ENCODE measurements at regions not wholly inside any gene's neighbourhood (a gene's known extent, or its start where the extent isn't known, plus 50 kb on each side); places are given as distances from the start of the nearest gene placed in this dataset.
"Not testable (repeated sequence)": the region's sequence is repeated elsewhere in the genome, so short reads cannot be mapped to it uniquely, and the experiment has no call there.

DNA sequence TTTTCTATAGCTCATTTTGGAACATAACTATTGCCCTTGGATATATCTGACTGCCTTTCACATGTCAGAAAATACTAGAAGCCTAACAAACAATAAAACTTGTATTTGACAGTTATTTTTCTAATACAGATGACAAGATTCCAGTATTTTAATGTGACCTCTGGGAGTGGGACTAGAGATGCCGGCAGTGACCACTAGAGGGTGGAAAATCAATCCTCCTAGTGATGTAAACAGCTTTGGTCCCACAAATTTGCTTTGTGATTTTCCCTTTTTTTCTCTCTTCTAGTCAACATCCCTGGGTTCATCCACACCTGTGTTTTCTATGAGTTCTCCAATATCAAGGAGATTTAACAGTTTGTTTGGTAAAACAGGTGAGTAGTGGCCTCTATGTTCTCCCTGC, 615.1 kb downstream of the SPATA31A6 start:
- H3K36me3 ChIP-seq; H3K9me3 ChIP-seq; DNase-seq; intact Hi-C loops (cut with DNase I; ENCODE audit: low total_unique reads); H3K27ac ChIP-seq; H3K27me3 ChIP-seq (replicated peaks in 1 of 7); H3K4me3 ChIP-seq; H3K4me1 ChIP-seq: not testable (repeated sequence)
- TF ChIP-seq, protein P1, sequence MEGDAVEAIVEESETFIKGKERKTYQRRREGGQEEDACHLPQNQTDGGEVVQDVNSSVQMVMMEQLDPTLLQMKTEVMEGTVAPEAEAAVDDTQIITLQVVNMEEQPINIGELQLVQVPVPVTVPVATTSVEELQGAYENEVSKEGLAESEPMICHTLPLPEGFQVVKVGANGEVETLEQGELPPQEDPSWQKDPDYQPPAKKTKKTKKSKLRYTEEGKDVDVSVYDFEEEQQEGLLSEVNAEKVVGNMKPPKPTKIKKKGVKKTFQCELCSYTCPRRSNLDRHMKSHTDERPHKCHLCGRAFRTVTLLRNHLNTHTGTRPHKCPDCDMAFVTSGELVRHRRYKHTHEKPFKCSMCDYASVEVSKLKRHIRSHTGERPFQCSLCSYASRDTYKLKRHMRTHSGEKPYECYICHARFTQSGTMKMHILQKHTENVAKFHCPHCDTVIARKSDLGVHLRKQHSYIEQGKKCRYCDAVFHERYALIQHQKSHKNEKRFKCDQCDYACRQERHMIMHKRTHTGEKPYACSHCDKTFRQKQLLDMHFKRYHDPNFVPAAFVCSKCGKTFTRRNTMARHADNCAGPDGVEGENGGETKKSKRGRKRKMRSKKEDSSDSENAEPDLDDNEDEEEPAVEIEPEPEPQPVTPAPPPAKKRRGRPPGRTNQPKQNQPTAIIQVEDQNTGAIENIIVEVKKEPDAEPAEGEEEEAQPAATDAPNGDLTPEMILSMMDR (IDR thresholded peaks at IDR 0.05 in 8 of 11, conservative IDR thresholded peaks at IDR 0.05 in 3 of 11) = peak in 2 of 11 experiments; percentile 30
- WGBS, 5 donors = 3 to 15% (median 13%) methylated on average over 1 of the region's 1 CpG

- intact Hi-C loops (cut with DNase I; ENCODE audit: low total_unique reads); DNase-seq; H3K9me3 ChIP-seq; H3K27ac ChIP-seq; H3K4me1 ChIP-seq; H3K27me3 ChIP-seq (replicated peaks in 1 of 7); H3K36me3 ChIP-seq; H3K4me3 ChIP-seq: not testable (repeated sequence)
- 50 to 77% (median 61%) methylated on average over 4 of the region's 4 CpGs for WGBS, 5 donors
Observed at GRCh38 chr9:42802716-42803115, 619.3 kb downstream of the SPATA31A6 start.

DNA sequence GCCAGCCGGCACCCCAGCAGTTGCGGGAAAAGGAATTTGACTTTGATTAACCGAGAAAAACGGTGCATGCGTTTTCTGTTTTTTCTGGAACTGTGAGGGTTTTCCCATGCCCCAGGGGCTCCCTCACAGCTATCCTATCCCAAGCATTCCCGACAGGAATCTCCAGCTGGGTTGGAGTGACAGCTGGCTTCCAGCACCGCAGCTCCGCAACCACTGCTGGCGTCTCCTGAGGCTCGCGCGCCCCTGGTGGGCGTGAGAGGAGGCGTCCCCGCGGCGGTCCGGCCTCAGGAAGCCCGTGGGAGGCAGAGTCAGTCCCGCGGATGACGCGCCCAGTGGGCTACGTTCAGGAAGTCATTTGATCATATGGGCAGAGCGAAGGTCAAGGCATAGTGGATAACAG, 623.2 kb downstream of the SPATA31A6 start:
- intact Hi-C loops (cut with DNase I; ENCODE audit: low total_unique reads); DNase-seq; H3K27ac ChIP-seq: not testable (repeated sequence)

GRCh38 chr9:42821468-42821867, 638.0 kb downstream of the SPATA31A6 start:
- H3K4me3 ChIP-seq; intact Hi-C loops (cut with DNase I; ENCODE audit: low total_unique reads); H3K27me3 ChIP-seq (replicated peaks in 1 of 7); DNase-seq; H3K9me3 ChIP-seq; H3K27ac ChIP-seq; H3K36me3 ChIP-seq; H3K4me1 ChIP-seq: not testable (repeated sequence)
- WGBS, 5 donors = 40 to 94% (median 75%) methylated on average over 1 of the region's 1 CpG; no CpG with 5 or more reads in 1 of the 5 donors

More for the DNA sequence above, 623.2 kb downstream of the SPATA31A6 start:
- H3K4me1 ChIP-seq; H3K4me3 ChIP-seq; H3K36me3 ChIP-seq; H3K9me3 ChIP-seq; H3K27me3 ChIP-seq (replicated peaks in 1 of 7): not testable (repeated sequence)
- TF ChIP-seq, protein P1 (IDR thresholded peaks at IDR 0.05 in 8 of 11, conservative IDR thresholded peaks at IDR 0.05 in 3 of 11) = peak in 3 of 11 experiments; percentile 17 to 32 (median 22)
- 22 to 44% (median 43%) methylated on average over 14 to 21 of the region's 25 CpGs for WGBS, 5 donors

GRCh38 chr9:42848156-42848555, 664.7 kb downstream of the SPATA31A6 start:
- H3K36me3 ChIP-seq; DNase-seq; H3K4me3 ChIP-seq; intact Hi-C loops (cut with DNase I; ENCODE audit: low total_unique reads); H3K9me3 ChIP-seq; H3K4me1 ChIP-seq; H3K27ac ChIP-seq: not testable (repeated sequence)
- no CpG with 5 or more reads among the region's 3 CpGs for WGBS, 5 donors
- H3K27me3 ChIP-seq (replicated peaks in 1 of 7) = peaks cover 0 to 19% (median 0%) of the 10 kb centered on the region in 7 donors

- WGBS, 5 donors = 39 to 80% (median 42%) methylated on average over 4 to 43 of the region's 48 CpGs
- H3K4me3 ChIP-seq = peak overlapping the region in 1 of 8 donors; percentile 32
- H3K36me3 ChIP-seq; H3K9me3 ChIP-seq; intact Hi-C loops (cut with DNase I; ENCODE audit: low total_unique reads); H3K27ac ChIP-seq; H3K4me1 ChIP-seq; DNase-seq: not testable (repeated sequence)
- H3K27me3 ChIP-seq (replicated peaks in 1 of 7) = peaks cover 0 to 19% (median 0%) of the 10 kb centered on the region in 7 donors
Observed at GRCh38 chr9:42850896-42851693, 667.6 kb downstream of the SPATA31A6 start.

GRCh38 chr9:42851701-42852100, 668.2 kb downstream of the SPATA31A6 start:
- H3K4me1 ChIP-seq; H3K27ac ChIP-seq; DNase-seq; H3K9me3 ChIP-seq; H3K36me3 ChIP-seq; intact Hi-C loops (cut with DNase I; ENCODE audit: low total_unique reads): not testable (repeated sequence)
- peaks cover 0 to 19% (median 0%) of the 10 kb centered on the region in 7 donors for H3K27me3 ChIP-seq (replicated peaks in 1 of 7)
- H3K4me3 ChIP-seq = peak overlapping the region in 3 of 8 donors; percentile 27 to 47 (median 32)
- WGBS, 5 donors = 15 to 60% (median 20%) methylated on average over 2 to 22 of the region's 23 CpGs

Measured in spleen (tissue), 11 donors.